K562 (cell line): ENCODE measurements at regions not wholly inside any gene's neighbourhood (a gene's known extent, or its start where the extent isn't known, plus 50 kb on each side); places are given as distances from the start of the nearest gene placed in this dataset.
"Not testable (repeated sequence)": the region's sequence is repeated elsewhere in the genome, so short reads cannot be mapped to it uniquely, and the experiment has no call there.

ENCODE experiments used
- ATAC-seq: fragments of 200-7000 bp; cut with Tn5 transposase; 3 replicates; pipeline ENCODE4 v1.9.1; 2020; ENCODE audit warnings: moderate library complexity
- BruUV-seq: library from RNA; stranded (reverse); fragments of 400-500 nt; replicated peaks from 2 replicates; lab custom pipeline; 2021; lab: Mats Ljungman, UMichigan
- CTCF ChIA-PET: fragments of 300-600 bp; formaldehyde crosslinking; extraction: SDS; loops from one replicate; lab custom pipeline; 2021; ENCODE audit warnings: low intra/inter-chr PET ratio; lab: Yijun Ruan, JAX
- POLR2A ChIA-PET: fragments of 300-600, 350-650 bp; sonication (Branson Sonifier 250); formaldehyde crosslinking; extraction: SDS; loops from one replicate; lab custom pipeline; 2021; ENCODE audit warnings: antibody characterized with exemption, inconsistent platforms; lab: Yijun Ruan, JAX
- DNase-seq, 4 experiments: peaks; one replicate each; pipeline versions ENCODE4 v3.0.0 to v3.0.0-alpha.2; 2011 to 2018; ENCODE audit warnings: low spot score in 3 of 4, mixed read lengths in 3 of 4; ENCODE audit errors: extremely low read depth in 1 of 4
- FAIRE-seq: peaks from 2 replicates; lab custom pipeline; 2011; peaks lifted over from hg19 to GRCh38; lab: Jason Lieb, UNC
- H2AFZ ChIP-seq: 2 replicates; pipeline ENCODE4 v1.6.0; 2011; ENCODE audit warnings: low read depth, low read length, control low read depth, inconsistent platforms
- H3K27ac ChIP-seq: fragments of 200-600 bp; 3 replicates; pipeline ENCODE4 v1.8.0; 2011; ENCODE audit warnings: low read depth, mild to moderate bottlenecking, control low read depth, inconsistent platforms, low read length, moderate library complexity, mixed read lengths; ENCODE audit errors: extremely low read depth
- H3K27me3 ChIP-seq, 2 experiments: fragments of 300-600 bp in 1 of 2; 2 replicates in 1 of 2; 3 replicates in 1 of 2; pipeline versions ENCODE4 v1.6.0 to v1.8.0; 2011; ENCODE audit warnings: inconsistent platforms in 2 of 2, low read length in 2 of 2, mild to moderate bottlenecking in 1 of 2, mixed read lengths in 1 of 2, moderate library complexity in 1 of 2; ENCODE audit not compliant: control insufficient read depth in 2 of 2, insufficient read depth in 2 of 2
- H3K36me3 ChIP-seq: fragments of 300-600 bp; 3 replicates; pipeline ENCODE4 v1.8.0; 2011; ENCODE audit warnings: mild to moderate bottlenecking, low read length, inconsistent platforms; ENCODE audit not compliant: control insufficient read depth, insufficient read depth
- H3K4me1 ChIP-seq, 2 experiments: fragments of 200-600 bp in 1 of 2; replicated peaks in 1 of 2; 2 replicates in 1 of 2; 3 replicates in 1 of 2; pipeline versions ENCODE4 v1.5.1 to v1.8.0; 2011; ENCODE audit warnings: inconsistent platforms in 2 of 2, low read length in 2 of 2, mild to moderate bottlenecking in 1 of 2, mixed read lengths in 1 of 2, moderate library complexity in 1 of 2; ENCODE audit not compliant: control insufficient read depth in 2 of 2, insufficient read depth in 2 of 2
- H3K4me2 ChIP-seq: 2 replicates; pipeline ENCODE4 v1.6.1; 2011; ENCODE audit warnings: low read length, control low read depth, inconsistent platforms, mixed read lengths; ENCODE audit not compliant: insufficient read depth
- H3K4me3 ChIP-seq: fragments of 200-600 bp; sonication (generic), shearing (Covaris generic); 2 replicates; pipeline ENCODE4 v1.5.1; 2016; ENCODE audit warnings: control low read depth, inconsistent platforms
- H3K79me2 ChIP-seq: fragments of 200-600 bp; 3 replicates; pipeline ENCODE4 v1.8.0; 2011; ENCODE audit warnings: low read length, inconsistent platforms; ENCODE audit not compliant: control insufficient read depth, insufficient read depth
- H3K9ac ChIP-seq, 2 experiments: 2 replicates each; pipeline versions ENCODE4 v1.6.0 to v1.6.1; 2011; ENCODE audit warnings: low read depth in 2 of 2, low read length in 2 of 2, control low read depth in 1 of 2, inconsistent platforms in 1 of 2, mild to moderate bottlenecking in 1 of 2, mixed read lengths in 1 of 2; ENCODE audit not compliant: insufficient read depth in 1 of 2
- H3K9me1 ChIP-seq: one replicate; pipeline ENCODE4 v1.6.0; 2011; ENCODE audit warnings: inconsistent platforms, mild to moderate bottlenecking, low read length, moderate library complexity; ENCODE audit not compliant: control insufficient read depth, insufficient read depth
- H3K9me3 ChIP-seq: replicated peaks from 2 replicates; pipeline ENCODE4 v1.5.1; 2011; ENCODE audit warnings: low read depth, low read length, inconsistent platforms; ENCODE audit not compliant: control insufficient read depth, insufficient read depth
- H4K20me1 ChIP-seq: replicated peaks from 2 replicates; pipeline ENCODE4 v1.6.1; 2011; ENCODE audit warnings: low read length, inconsistent platforms, mixed read lengths; ENCODE audit not compliant: control insufficient read depth, insufficient read depth
- NR1H2 ChIP-seq: sonication (generic); formaldehyde crosslinking; IDR thresholded peaks from 2 replicates; pipeline ENCODE4 v1.4.0; 2020; ENCODE audit warnings: mild to moderate bottlenecking, missing genetic modification reagents
- NR4A1 ChIP-seq, 2 experiments: fragments of 250-450 bp in 1 of 2; fragments of 450-650 bp in 1 of 2; sonication (Bioruptor Pico) in 1 of 2; IDR thresholded peaks; 2 replicates each; pipeline versions ENCODE4 v1.4.0 to v1.6.1; 2016 to 2020; ENCODE audit warnings: mild to moderate bottlenecking in 2 of 2, missing compliant biosample characterization in 1 of 2, missing genetic modification characterization in 1 of 2, moderate library complexity in 1 of 2
- SMAD1 ChIP-seq: fragments of 150-350 bp; IDR thresholded peaks from 2 replicates; pipeline ENCODE4 v1.6.1; 2014; ENCODE audit warnings: low read length, low read depth; ENCODE audit not compliant: partially characterized antibody
- WGBS: fragments of 100-300 bp; shearing (Covaris generic); methylation state at CpG from one replicate; pipeline ENCODE4 v1.1.6; 2016; ENCODE audit warnings: low coverage, mixed read lengths; ENCODE audit not compliant: insufficient coverage; ENCODE audit errors: missing lambda C conversion rate; 5-methylcytosine and 5-hydroxymethylcytosine counted together
- in situ Hi-C: fragments of 300-500 bp; cut with MboI; formaldehyde crosslinking; loops from 4 replicates; pipeline ENCODE4 v1.15.0; 2018; ENCODE audit warnings: inconsistent platforms, mixed read lengths
- intact Hi-C: fragments of 100-400 bp; cut with micrococcal nuclease; formaldehyde crosslinking; loops from 2 replicates; pipeline ENCODE4 v1.14.2; 2022
- TF ChIP-seq, protein P1 (sequence below): sonication (generic); formaldehyde crosslinking; IDR thresholded peaks from 2 replicates; pipeline ENCODE4 v1.8.0; 2022; ENCODE audit warnings: mild to moderate bottlenecking, missing genetic modification reagents

DNA sequence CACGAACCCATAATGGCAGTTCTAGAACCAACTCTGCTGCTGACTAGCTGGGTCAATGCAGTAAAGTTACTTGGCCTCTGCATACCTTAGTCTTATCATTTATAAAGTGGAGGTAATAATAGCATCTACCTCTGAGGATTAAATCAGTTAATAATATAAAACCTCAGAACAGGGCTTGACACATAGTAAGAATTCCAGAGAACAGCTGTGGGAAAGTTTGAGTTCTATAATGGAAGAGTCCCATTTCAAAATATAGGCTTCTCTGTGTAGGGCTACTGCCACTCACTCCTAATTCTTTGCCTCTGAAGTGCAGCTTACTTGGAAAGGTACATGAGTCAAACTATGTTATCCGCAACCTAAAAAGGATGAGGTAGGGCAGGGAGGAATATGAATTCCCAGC is 269.2 kb upstream of the PRKD1 start:
- TF ChIP-seq SMAD1 = no peak
- no peak for TF ChIP-seq NR4A1 (CRISPR knock-in tag; IDR thresholded peaks at IDR 0.05)
- no peak for TF ChIP-seq NR4A1 (tag; IDR thresholded peaks at IDR 0.05)
- TF ChIP-seq, protein P1, sequence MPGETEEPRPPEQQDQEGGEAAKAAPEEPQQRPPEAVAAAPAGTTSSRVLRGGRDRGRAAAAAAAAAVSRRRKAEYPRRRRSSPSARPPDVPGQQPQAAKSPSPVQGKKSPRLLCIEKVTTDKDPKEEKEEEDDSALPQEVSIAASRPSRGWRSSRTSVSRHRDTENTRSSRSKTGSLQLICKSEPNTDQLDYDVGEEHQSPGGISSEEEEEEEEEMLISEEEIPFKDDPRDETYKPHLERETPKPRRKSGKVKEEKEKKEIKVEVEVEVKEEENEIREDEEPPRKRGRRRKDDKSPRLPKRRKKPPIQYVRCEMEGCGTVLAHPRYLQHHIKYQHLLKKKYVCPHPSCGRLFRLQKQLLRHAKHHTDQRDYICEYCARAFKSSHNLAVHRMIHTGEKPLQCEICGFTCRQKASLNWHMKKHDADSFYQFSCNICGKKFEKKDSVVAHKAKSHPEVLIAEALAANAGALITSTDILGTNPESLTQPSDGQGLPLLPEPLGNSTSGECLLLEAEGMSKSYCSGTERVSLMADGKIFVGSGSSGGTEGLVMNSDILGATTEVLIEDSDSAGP (CRISPR knock-in tag) = no peak
- TF ChIP-seq NR1H2 (CRISPR knock-in tag) = no peak
- H3K9ac ChIP-seq = no peak overlapping the region
- no peaks in the 10 kb centered on the region for H3K79me2 ChIP-seq
- 0% methylated on average over 2 of the region's 2 CpGs for WGBS
- H3K36me3 ChIP-seq = no peaks in the 10 kb centered on the region
- ATAC-seq (no peak), DNase-seq (no peak), FAIRE-seq (no peak)
- H3K4me1 ChIP-seq = no peaks in the 10 kb centered on the region
- ChIA-PET POLR2A (no interaction called here), CTCF (no interaction called here)
- intact Hi-C loops = no loop called here
- no peaks in the 10 kb centered on the region for H3K9me3 ChIP-seq
- no peaks in the 10 kb centered on the region for H3K27me3 ChIP-seq
- H3K4me2 ChIP-seq = no peak overlapping the region
- in situ Hi-C loops = no loop called here
- H3K27ac ChIP-seq = no peak overlapping the region
- no peaks in the 10 kb centered on the region for H4K20me1 ChIP-seq
- no peaks in the 10 kb centered on the region for H3K9me1 ChIP-seq
- no peak overlapping the region for H2AFZ ChIP-seq
- BruUV-seq = no TSS peak
- no peak overlapping the region for H3K4me3 ChIP-seq

DNA sequence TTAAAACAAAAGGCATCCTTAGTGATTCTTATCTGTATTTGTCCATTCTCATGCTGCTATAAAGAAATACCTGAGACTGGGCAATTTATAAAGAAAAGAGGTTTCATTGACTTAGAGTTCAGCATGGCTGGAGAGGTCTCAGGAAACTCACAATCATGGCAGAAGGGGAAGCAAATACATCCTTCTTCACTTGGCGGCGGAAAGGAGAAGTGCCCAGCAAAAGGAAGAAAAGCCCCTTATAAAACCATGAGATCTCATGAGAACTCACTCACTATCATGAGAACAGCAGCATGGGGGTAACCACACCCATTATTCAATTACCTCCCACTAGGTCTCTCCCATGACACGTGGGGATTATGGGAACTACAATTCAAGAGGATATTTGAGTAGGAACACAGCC is 271.1 kb upstream of the PRKD1 start:
- H3K36me3 ChIP-seq, H3K4me1 ChIP-seq, H3K9me3 ChIP-seq, H3K79me2 ChIP-seq, DNase-seq, H3K27me3 ChIP-seq, ATAC-seq, H3K4me2 ChIP-seq, H3K27ac ChIP-seq, POLR2A ChIA-PET, H3K4me3 ChIP-seq, FAIRE-seq, in situ Hi-C loops, H3K9me1 ChIP-seq, BruUV-seq, H3K9ac ChIP-seq, intact Hi-C loops, H2AFZ ChIP-seq, CTCF ChIA-PET, H4K20me1 ChIP-seq: not testable (repeated sequence)
- WGBS = 0% methylated on average over 3 of the region's 3 CpGs
